Activated naive CD8-positive, alpha-beta T cell treated with anti-CD3 and anti-CD28 coated beads, Interleukin-2, amount 10 ng/mL, durations not matched to agents 7 days and 5 days (primary cell): ENCODE measurements at regions not wholly inside any gene's neighbourhood (a gene's known extent, or its start where the extent isn't known, plus 50 kb on each side); places are given as distances from the start of the nearest gene placed in this dataset.

Experiments
- ATAC-seq: fragments of 150-1000 bp; cut with Tn5 transposase; one replicate; pipeline ENCODE4 v1.10.0; 2021; ENCODE audit warnings: low read depth, moderate library complexity
- POLR2A ChIA-PET: fragments of 350-600 bp; sonication (Branson Sonifier 250); formaldehyde crosslinking; loops from one replicate; lab custom pipeline; 2021; ENCODE audit warnings: antibody characterized with exemption; lab: Charles Lee
- DNase-seq: peaks from one replicate; pipeline ENCODE4 v3.0.0; 2021
- H3K27ac Mint-ChIP-seq: one replicate; pipeline ENCODE4 v1.8.0; 2022; ENCODE audit warnings: mild to moderate bottlenecking, mixed read lengths
- H3K27me3 Mint-ChIP-seq: one replicate; pipeline ENCODE4 v1.8.0; 2022; ENCODE audit warnings: mild to moderate bottlenecking, moderate library complexity, mixed read lengths
- H3K36me3 Mint-ChIP-seq: one replicate; pipeline ENCODE4 v1.8.0; 2021; ENCODE audit warnings: mild to moderate bottlenecking, mixed read lengths
- H3K4me1 Mint-ChIP-seq: one replicate; pipeline ENCODE4 v1.8.0; 2021; ENCODE audit warnings: mixed read lengths
- H3K4me3 Mint-ChIP-seq: one replicate; pipeline ENCODE4 v1.8.0; 2022; ENCODE audit warnings: mild to moderate bottlenecking, moderate library complexity, mixed read lengths
- H3K9me3 Mint-ChIP-seq: one replicate; pipeline ENCODE4 v1.8.0; 2021; ENCODE audit warnings: mixed read lengths

- Mint-ChIP-seq H3K4me3 (no peak overlapping the region), H3K36me3 (no peaks in the 10 kb centered on the region), H3K27me3 (peaks cover 13% of the 10 kb centered on the region), H3K4me1 (no peaks in the 10 kb centered on the region), H3K27ac (no peak overlapping the region), H3K9me3 (no peaks in the 10 kb centered on the region)
- POLR2A ChIA-PET, result no interaction called here
- ATAC-seq (no peak), DNase-seq (no peak)
These were observed 293.9 kb downstream of the THBS2 start for GRCh38 chr6:168959696-168960095.

DNA sequence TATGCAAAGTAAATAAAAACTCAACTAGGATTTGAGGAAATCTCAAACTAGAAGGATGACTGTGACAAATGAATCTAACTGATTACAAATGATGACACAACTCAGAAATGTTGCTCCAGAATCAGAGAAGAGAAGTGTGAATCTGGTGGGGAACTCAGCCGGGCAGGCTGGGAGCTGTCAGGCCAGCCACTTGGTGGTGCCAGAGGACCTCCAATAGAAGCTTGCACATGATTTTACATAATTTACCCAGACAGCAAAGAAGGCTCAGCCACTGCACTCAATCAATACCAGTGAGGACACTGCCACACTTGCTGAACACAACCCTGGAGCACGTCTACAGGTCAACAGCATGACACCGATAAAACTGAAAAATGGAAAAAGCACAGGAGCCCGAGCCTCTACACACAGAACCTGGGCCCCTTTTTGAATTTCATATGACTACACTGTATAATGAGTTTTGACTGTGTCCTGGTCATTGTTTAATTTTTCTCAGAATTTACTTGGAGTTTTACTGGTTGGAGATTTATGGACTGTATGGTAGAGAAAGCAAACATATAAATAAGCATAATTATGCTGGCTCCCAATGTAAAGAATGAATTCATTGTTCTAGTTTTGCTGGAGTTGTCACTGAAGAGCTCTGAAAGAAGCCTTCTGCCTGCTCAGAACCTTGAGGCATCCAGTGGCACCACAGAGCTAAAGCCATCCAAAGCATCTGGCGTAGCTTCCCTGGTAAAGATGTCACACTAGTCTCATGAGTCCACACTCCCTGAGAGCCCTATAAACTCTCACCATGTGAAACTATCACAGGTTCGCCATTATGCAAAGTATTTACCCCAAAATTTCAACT is 296.5 kb downstream of the THBS2 start:
- DNase-seq, result peak; percentile 40
- Mint-ChIP-seq H3K4me1 (no peaks in the 10 kb centered on the region), H3K27ac (no peak overlapping the region), H3K9me3 (no peaks in the 10 kb centered on the region), H3K4me3 (no peak overlapping the region), H3K36me3 (no peaks in the 10 kb centered on the region), H3K27me3 (peaks cover 12% of the 10 kb centered on the region)
- ATAC-seq, result peak; percentile 47
- POLR2A ChIA-PET, result interaction anchor here (0.6 kb wide), 1 partner anchor 13 kb away, joined by 3 read pairs; no protein-coding TSS in a partner anchor

- Mint-ChIP-seq H3K27ac (no peak overlapping the region), H3K4me3 (no peak overlapping the region), H3K9me3 (no peaks in the 10 kb centered on the region), H3K36me3 (no peaks in the 10 kb centered on the region), H3K4me1 (no peaks in the 10 kb centered on the region), H3K27me3 (peaks cover 12% of the 10 kb centered on the region)
- ATAC-seq (no peak), DNase-seq (no peak)
- POLR2A ChIA-PET, result no interaction called here
These were observed 297.4 kb downstream of the THBS2 start for GRCh38 chr6:168956141-168956838.

- POLR2A ChIA-PET, result no interaction called here
- ATAC-seq (no peak), DNase-seq (no peak)
- Mint-ChIP-seq H3K36me3 (no peaks in the 10 kb centered on the region), H3K27me3 (peaks cover 17% of the 10 kb centered on the region), H3K4me3 (no peak overlapping the region), H3K4me1 (no peaks in the 10 kb centered on the region), H3K27ac (no peak overlapping the region), H3K9me3 (no peaks in the 10 kb centered on the region)
These were observed 300.2 kb downstream of the THBS2 start for GRCh38 chr6:168953461-168953860.

DNA sequence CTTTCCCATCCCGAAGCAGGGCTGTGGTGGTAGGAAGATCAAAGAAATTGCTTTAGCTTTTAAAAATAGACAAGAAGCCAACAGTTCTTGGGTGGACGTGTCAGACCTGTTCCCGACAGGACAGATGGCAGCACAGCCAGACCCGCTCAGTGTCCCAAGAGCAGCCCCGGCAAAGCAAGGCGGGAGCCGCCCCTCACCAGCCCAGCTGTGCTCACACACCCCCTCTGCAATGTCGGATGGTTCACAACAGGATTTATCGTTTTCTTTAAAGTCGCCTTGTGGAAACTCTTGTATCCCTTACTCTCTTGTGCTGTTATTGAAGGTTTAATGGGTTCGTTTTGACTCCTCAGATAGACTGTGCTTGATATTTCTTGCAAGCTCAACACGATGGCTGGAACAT is 302.4 kb downstream of the THBS2 start:
- H3K9me3 Mint-ChIP-seq, result no peaks in the 10 kb centered on the region
- no peak overlapping the region for H3K27ac Mint-ChIP-seq
- no peaks in the 10 kb centered on the region for H3K4me1 Mint-ChIP-seq
- H3K36me3 Mint-ChIP-seq, result no peaks in the 10 kb centered on the region
- POLR2A ChIA-PET, result no interaction called here
- H3K27me3 Mint-ChIP-seq, result peaks cover 16% of the 10 kb centered on the region
- DNase-seq (no peak), ATAC-seq (no peak)
- no peak overlapping the region for H3K4me3 Mint-ChIP-seq

DNA sequence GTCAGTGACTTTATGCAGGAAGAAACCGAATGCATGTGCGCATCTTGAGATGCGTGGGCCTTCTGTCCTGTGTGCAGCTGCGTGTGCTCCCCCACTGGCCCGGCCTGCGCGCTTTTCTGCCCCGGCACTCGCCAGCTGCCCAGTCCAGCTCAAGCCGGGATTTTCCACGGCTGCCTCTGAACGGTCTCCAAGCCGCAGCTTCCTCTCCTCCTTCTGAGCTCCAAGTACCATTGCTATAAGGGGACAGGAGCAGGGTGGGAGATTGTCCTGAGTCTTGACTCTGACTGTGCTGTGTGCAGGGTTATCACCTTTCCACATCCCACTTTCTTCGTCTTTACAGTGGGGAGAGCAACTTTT is 302.8 kb downstream of the THBS2 start:
- no peaks in the 10 kb centered on the region for H3K36me3 Mint-ChIP-seq
- DNase-seq, result no peak
- peaks cover 20% of the 10 kb centered on the region for H3K27me3 Mint-ChIP-seq
- ATAC-seq, result no peak
- H3K27ac Mint-ChIP-seq, result no peak overlapping the region
- H3K9me3 Mint-ChIP-seq, result no peaks in the 10 kb centered on the region
- no peaks in the 10 kb centered on the region for H3K4me1 Mint-ChIP-seq
- POLR2A ChIA-PET, result no interaction called here
- H3K4me3 Mint-ChIP-seq, result no peak overlapping the region

DNA sequence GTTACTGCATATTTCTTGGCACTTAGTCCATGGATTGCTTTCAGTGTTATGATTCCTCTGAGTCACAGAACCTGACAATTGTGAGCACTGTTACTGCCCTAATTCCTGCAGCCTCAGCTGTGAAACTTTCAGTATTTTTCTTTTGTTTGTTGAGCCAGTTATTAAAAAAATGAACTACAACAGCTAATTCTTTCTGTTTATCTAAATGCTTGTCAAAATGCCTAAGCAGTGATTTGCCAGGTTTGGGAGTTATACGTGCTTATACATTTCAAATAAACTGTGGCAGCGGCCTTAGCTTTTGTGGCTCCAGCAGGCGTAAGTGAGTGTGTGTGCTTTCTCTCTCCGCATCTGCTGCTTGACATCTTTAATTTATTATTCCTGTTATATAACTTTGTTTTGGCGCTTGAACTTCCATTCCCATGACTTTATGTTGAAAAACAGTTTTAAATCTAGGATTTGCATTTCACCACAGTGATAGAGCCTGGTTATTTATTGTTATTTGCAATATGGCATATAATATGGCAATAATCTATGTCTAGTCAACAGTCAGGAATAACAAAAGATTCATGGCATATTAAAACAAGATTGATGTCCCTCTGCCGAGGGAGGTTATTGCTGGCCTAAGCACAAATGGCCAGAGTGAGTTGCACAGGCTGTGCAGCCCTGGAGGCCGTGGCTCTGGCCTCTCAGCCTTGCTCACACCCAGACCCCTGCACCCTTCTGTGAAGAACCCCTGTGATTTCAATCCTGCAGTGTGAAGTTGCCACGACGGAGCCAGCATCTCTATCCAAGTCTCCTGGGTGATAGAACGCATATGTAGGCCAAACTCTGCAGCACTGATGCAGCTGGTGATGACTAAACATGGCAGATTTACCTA is 303.4 kb downstream of the THBS2 start:
- Mint-ChIP-seq H3K4me3 (no peak overlapping the region), H3K36me3 (no peaks in the 10 kb centered on the region), H3K27me3 (peaks cover 26% of the 10 kb centered on the region), H3K27ac (no peak overlapping the region), H3K4me1 (no peaks in the 10 kb centered on the region), H3K9me3 (no peaks in the 10 kb centered on the region)
- POLR2A ChIA-PET, result no interaction called here
- DNase-seq, result no peak
- ATAC-seq, result no peak

GRCh38 chr6:168948990-168949531 is 304.6 kb downstream of the THBS2 start:
- POLR2A ChIA-PET, result no interaction called here
- ATAC-seq (no peak), DNase-seq (no peak)
- H3K27me3 Mint-ChIP-seq, result peaks cover 28% of the 10 kb centered on the region
- no peak overlapping the region for H3K27ac Mint-ChIP-seq
- H3K36me3 Mint-ChIP-seq, result no peaks in the 10 kb centered on the region
- no peak overlapping the region for H3K4me3 Mint-ChIP-seq
- no peaks in the 10 kb centered on the region for H3K4me1 Mint-ChIP-seq
- H3K9me3 Mint-ChIP-seq, result no peaks in the 10 kb centered on the region

- POLR2A ChIA-PET, result no interaction called here
- DNase-seq (no peak), ATAC-seq (no peak)
- Mint-ChIP-seq H3K36me3 (no peaks in the 10 kb centered on the region), H3K27ac (no peak overlapping the region), H3K4me3 (no peak overlapping the region), H3K27me3 (peaks cover 28% of the 10 kb centered on the region), H3K9me3 (no peaks in the 10 kb centered on the region), H3K4me1 (no peaks in the 10 kb centered on the region)
These were observed 305.6 kb downstream of the THBS2 start for GRCh38 chr6:168948002-168948401.

GRCh38 chr6:168943231-168943905 is 310.3 kb downstream of the THBS2 start:
- ATAC-seq (no peak), DNase-seq (no peak)
- POLR2A ChIA-PET, result interaction anchor here (0.7 kb wide), 1 partner anchor 14 kb away, joined by 3 read pairs; no protein-coding TSS in a partner anchor
- Mint-ChIP-seq H3K4me1 (no peaks in the 10 kb centered on the region), H3K9me3 (no peaks in the 10 kb centered on the region), H3K27me3 (peaks cover 20% of the 10 kb centered on the region), H3K27ac (no peak overlapping the region), H3K36me3 (no peaks in the 10 kb centered on the region), H3K4me3 (no peak overlapping the region)

GRCh38 chr6:168942646-168943045 is 311.0 kb downstream of the THBS2 start:
- no peak for DNase-seq
- Mint-ChIP-seq H3K9me3 (no peaks in the 10 kb centered on the region), H3K27me3 (peaks cover 20% of the 10 kb centered on the region), H3K36me3 (no peaks in the 10 kb centered on the region), H3K4me3 (no peak overlapping the region), H3K4me1 (no peaks in the 10 kb centered on the region), H3K27ac (no peak overlapping the region)
- POLR2A ChIA-PET, result no interaction called here
- ATAC-seq, result no peak

DNA sequence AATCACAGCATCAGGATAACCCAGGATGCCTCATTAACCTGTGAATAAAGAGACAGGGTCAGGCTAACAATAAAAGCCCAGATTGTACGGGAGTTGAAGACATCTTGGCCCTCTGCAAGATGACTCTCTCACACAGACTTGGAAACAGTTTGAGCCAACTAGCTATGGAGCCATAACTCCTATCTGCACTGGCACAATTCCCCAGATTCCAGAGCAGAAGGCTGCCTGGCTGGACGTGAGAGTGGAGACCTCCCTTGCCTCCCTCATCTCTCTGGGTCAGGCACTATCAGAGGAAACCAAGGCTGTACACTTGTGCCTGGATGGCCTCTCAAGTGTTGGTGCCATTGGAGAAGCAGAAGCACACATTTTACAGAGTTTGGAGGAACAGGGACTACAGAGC is 312.6 kb downstream of the THBS2 start:
- no peak for ATAC-seq
- Mint-ChIP-seq H3K27ac (no peak overlapping the region), H3K36me3 (no peaks in the 10 kb centered on the region), H3K27me3 (peaks cover 16% of the 10 kb centered on the region), H3K4me1 (no peaks in the 10 kb centered on the region), H3K9me3 (no peaks in the 10 kb centered on the region), H3K4me3 (no peak overlapping the region)
- no peak for DNase-seq
- POLR2A ChIA-PET, result no interaction called here

DNA sequence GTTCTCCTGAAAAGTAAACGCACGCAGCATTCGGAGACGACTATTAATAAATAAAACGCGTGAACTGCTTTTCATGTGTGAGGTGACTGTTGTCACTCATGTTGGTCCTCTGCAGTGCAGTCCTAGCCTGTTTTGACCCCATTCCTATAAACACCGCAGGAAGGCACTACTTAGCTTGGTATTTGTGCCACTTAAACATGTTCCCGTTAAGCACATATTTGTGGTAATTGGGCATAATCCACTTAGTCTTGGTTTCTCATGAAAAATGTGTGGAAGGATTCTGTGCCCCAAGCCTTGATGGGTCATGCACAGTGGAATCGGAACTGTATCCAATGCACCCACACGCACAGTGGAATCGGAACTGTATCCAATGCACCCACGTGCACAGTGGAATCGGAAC is 313.9 kb downstream of the THBS2 start:
- H3K4me3 Mint-ChIP-seq, result no peak overlapping the region
- DNase-seq (no peak), ATAC-seq (no peak)
- no peaks in the 10 kb centered on the region for H3K4me1 Mint-ChIP-seq
- peaks cover 17% of the 10 kb centered on the region for H3K27me3 Mint-ChIP-seq
- H3K36me3 Mint-ChIP-seq, result no peaks in the 10 kb centered on the region
- no peak overlapping the region for H3K27ac Mint-ChIP-seq
- H3K9me3 Mint-ChIP-seq, result no peaks in the 10 kb centered on the region
- POLR2A ChIA-PET, result no interaction called here
